GM19328 (cell line): ENCODE measurements at regions not wholly inside any gene's neighbourhood (a gene's known extent, or its start where the extent isn't known, plus 50 kb on each side); places are given as distances from the start of the nearest gene placed in this dataset.
"Not testable (repeated sequence)": the region's sequence is repeated elsewhere in the genome, so short reads cannot be mapped to it uniquely, and the experiment has no call there.

ENCODE experiments used
- ATAC-seq: cut with Tn5 transposase; IDR thresholded peaks from one replicate; pipeline ENCODE4 v1.9.1; 2021; ENCODE audit warnings: mild to moderate bottlenecking, moderate library complexity; ENCODE audit not compliant: unreplicated experiment

GRCh38 chr6:26795474-26796307 is 136.1 kb upstream of the ZNF322 start:
- not testable (repeated sequence) for ATAC-seq

DNA sequence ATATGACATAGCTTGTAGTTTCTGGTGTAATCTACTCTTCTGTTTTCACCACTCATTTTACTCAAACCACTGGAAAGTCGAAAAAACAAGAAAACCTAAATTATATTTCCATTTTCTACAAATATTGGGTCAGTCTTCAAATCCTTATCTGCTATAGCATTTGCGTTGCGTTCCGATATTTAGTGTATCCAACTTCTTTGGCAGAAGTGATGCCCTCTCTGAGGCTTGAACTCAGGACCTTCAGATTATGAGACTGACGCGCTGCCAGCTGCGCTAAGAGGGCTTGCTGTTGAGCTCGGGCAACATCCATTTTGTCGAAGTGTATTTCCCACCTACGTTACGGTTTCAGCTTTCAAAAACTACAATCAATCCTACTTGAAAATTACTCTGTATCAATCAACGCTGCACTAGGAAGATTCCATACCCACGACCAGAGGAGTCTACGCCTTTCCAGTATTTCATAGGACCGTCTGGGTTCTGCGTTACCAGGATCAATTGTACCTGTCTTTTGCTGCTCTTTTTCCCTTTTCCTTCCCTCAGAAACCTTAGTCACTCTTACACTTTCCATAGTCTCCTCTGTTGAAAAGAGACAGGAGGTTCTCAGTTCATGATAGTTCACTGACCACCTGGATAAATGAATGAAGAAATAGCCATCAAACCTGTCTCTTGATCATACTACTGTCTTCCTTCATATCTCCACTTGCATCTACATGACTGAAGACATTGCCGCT is 140.5 kb upstream of the ZNF322 start:
- not testable (repeated sequence) for ATAC-seq

DNA sequence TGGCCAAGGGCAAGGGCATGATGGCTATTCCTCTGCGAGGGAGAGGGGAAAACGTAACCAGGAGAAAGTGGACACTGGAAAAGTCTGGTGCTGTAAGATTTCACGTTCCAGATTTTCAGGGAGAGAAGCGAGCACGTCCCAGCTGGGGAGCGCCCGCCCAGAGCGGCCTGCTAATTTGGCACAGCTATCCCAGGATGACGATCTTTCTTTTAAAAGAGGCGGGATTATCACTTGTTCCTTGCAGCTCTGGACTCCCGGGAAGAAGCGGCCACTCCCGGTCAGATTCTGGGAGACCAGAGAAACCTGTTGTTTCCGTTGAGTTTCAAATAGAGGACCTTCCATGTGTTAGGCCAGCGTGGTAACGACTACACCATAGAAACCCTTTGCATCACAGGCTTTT is 144.2 kb upstream of the ZNF322 start:
- ATAC-seq: not testable (repeated sequence)

GRCh38 chr6:26811486-26812116 is 152.1 kb upstream of the ZNF322 start:
- not testable (repeated sequence) for ATAC-seq

- not testable (repeated sequence) for ATAC-seq
Measured at GRCh38 chr6:26818640-26819225, 159.2 kb upstream of the ZNF322 start.

DNA sequence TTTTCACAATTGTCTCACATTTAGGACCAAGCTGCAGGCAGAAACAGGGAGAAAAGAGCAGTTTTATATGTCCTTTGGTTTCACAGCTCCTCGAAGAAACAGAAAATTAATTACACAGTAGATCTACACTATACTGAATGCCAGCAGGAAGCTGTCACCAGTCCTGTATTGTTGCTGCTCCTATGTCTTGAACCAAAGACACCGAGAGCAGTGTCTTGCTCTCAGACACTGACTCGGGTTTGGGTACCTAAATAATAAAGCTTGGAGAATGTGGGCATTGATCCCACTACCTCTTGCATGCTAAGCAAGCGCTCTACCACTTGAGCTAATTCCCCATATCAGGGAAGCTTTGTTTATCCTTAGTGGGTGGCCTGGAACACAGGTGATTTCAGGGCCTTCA is 168.4 kb upstream of the ZNF322 start:
- not testable (repeated sequence) for ATAC-seq

GRCh38 chr6:26829480-26829879 is 169.9 kb upstream of the ZNF322 start:
- ATAC-seq: not testable (repeated sequence)

GRCh38 chr6:26830992-26831391 is 171.4 kb upstream of the ZNF322 start:
- not testable (repeated sequence) for ATAC-seq

DNA sequence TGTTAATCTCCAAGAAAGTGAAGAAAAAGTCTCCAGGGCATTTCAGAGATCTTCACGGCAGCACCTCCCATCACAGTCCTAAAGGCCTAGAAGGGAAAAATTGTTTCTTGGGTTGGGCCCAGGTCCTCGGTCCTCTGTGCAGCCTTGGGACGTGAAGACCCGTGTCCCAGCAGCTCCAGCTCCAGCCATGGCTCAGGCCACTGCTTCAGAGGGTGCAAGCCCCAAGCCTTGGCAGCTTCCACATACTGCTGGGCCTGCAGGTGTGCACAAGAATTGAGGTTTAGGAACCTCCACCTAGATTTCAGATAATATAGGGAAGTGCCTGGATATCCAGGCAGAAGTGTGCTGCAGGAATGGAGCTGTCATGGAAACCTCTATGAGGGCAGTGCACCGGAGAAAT is 176.2 kb upstream of the ZNF322 start:
- not testable (repeated sequence) for ATAC-seq

DNA sequence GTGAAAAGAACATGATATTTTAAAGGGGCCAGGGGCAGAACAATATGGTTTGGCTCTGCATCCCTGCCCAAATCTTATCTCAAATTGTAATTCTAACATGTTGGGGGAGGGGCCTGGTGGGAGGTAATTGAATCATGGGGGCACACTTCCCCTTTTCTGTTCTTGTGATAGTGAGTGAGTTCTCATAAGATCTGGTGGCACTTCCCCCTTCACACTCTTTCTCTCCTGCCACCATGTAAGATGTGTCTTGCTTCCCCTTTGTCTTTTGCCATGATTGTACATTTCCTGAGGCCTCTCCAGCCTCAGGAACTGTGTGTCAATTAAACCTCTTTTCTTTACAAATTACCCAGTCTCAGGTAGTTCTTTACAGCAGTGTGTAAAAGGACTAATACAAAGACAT is 177.1 kb upstream of the ZNF322 start:
- not testable (repeated sequence) for ATAC-seq

DNA sequence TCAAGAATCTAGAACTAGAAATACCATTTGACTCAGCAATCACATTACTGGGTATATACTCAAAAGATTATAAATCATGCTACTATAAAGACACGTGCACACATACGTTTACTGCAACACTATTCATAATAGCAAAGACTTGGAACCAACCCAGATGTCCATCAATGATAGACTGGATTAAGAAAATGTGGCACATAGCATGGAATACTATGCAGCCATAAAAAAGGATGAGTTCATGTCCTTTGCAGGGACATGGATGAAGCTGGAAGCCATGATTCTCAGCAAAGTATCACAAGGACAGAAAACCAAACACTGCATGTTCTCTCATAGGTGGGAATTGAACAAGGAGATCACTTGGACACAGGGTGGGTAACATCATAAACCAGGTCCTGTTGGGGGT is 185.3 kb upstream of the ZNF322 start:
- not testable (repeated sequence) for ATAC-seq

DNA sequence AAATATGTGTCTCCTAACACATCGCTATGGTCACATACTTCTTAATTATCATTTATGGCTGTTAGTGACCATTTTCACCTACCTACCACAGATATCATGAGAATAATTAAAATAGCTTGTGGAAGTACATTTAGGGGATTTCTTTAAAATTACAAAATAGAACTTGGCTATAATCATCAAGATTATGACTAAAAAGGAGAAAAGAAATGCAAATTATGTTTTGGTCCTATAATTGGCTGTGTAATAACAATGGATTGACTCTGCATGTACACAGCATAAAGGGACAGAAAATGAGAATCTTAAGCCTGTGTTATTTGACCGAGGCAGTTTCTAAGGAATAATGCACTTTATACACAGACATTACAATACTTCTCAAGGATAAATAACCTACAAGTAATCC is 197.7 kb upstream of the ZNF322 start:
- ATAC-seq: not testable (repeated sequence)

DNA sequence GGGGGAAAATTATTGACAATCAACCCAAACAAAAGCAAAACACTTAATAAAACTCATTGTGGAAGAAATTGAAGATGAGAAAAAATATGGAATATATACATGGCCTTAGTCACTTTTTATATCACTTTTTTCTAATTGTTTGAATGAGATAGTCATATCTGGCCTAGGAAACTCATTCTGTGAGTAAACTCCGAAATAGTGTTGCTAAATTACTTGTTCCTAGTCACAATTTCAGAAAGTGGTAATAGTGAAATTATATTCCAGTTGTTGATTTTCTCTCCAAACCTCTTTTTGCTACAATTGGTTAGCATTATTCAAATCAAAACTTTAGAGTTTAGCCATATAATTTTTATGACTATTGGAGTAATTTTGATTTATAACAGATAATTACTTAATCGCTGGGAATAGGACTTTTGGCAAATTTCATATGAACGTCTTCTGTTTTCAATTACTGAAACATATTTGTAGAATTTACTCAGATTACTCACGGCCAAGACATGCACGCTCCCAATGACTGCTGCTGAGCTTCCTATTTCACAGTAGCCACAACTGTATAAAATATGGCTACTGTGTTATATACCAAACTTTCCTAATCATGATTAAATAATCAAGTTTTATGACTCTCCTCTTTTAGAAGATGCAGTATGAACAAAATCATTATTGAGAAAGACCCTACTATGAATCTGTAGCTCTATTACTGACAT is 199.7 kb upstream of the ZNF322 start:
- ATAC-seq: not testable (repeated sequence)

- ATAC-seq: not testable (repeated sequence)
Measured at GRCh38 chr6:26859771-26860163, 200.2 kb upstream of the ZNF322 start.

DNA sequence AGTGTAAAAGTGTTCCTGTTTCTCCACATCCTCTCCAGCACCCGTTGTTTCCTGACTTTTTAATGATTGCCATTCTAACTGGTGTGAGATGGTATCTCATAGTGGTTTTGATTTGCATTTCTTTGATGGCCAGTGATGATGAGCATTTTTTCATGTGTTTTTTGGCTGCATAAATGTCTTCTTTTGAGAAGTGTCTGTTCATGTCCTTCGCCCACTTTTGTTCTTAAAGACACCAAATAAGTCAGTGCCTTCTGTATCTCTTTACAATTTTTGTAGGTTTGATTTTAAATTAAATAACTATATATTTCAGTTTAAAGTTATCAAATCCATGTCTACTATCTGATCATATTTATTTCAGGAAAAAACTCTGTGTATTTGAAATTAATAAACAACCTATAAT is 202.4 kb upstream of the ZNF322 start:
- not testable (repeated sequence) for ATAC-seq

- not testable (repeated sequence) for ATAC-seq
Measured at GRCh38 chr6:26863641-26864040, 204.1 kb upstream of the ZNF322 start.

- not testable (repeated sequence) for ATAC-seq
Measured at GRCh38 chr6:26898785-26899184, 239.2 kb upstream of the ZNF322 start.

DNA sequence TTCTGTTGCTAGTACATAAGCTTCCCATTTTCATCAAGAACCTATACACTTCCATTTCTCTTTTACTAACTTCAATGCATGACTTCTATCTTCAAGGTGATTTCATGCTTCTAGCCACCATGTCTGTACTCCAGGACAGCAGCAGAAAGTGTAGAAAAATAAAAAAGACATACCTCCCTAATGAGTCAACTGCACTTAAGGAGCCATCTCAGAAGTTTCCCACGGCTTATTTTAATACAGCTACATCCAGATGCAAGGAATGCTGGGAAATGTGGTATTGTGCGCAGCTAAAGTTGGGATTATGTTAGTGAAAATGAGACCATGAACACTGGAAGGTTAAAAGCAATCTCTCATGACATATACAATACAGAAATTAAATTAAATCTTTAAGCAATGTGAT is 264.7 kb upstream of the ZNF322 start:
- ATAC-seq: not testable (repeated sequence)

- not testable (repeated sequence) for ATAC-seq
Measured at GRCh38 chr6:26928190-26928589, 268.6 kb upstream of the ZNF322 start.

DNA sequence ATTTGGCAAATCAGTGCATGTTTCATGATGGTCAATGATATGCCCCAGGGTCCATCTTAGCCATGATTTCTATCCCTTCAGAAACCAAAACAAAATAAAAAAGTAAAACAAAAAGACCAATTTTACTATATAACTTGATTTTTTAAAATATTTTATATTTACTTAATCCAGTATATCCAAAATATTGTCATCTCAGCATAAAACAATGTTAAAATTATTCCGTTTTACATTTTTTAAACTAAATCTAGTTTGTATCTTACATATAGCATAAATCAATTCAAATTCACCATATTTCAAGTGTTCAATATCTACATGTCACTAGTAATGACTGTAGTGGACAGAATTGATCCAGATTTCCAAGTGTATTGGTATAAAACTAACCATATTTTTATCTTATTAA is 277.7 kb upstream of the ZNF322 start:
- not testable (repeated sequence) for ATAC-seq
